AG20443 (cell line): ENCODE measurements at regions not wholly inside any gene's neighbourhood (a gene's known extent, or its start where the extent isn't known, plus 50 kb on each side); places are given as distances from the start of the nearest gene placed in this dataset.
"Not testable (repeated sequence)": the region's sequence is repeated elsewhere in the genome, so short reads cannot be mapped to it uniquely, and the experiment has no call there.

Experiments used
- DNase-seq: peaks from one replicate; pipeline ENCODE4 v3.0.0; 2012; ENCODE audit warnings: low spot score, mixed read lengths

DNA sequence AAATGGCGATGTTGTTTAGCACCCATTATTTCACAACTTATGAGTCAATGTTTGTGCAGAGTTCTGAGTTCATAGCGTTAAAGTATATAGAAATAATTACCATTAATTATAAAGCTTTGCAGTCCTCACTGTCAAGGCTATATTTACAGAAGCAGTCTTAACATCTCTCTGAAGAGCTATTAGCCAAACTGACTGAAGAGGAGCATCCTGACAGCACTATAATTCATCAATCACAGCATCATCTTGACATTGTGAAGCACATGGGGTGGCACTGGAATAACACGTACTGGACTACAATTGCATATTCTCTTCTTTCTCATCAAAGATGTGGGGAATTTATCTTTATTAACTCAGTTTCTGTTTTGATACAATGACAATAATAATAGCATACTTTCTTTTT is 260.6 kb upstream of the MME start:
- no peak for DNase-seq

DNA sequence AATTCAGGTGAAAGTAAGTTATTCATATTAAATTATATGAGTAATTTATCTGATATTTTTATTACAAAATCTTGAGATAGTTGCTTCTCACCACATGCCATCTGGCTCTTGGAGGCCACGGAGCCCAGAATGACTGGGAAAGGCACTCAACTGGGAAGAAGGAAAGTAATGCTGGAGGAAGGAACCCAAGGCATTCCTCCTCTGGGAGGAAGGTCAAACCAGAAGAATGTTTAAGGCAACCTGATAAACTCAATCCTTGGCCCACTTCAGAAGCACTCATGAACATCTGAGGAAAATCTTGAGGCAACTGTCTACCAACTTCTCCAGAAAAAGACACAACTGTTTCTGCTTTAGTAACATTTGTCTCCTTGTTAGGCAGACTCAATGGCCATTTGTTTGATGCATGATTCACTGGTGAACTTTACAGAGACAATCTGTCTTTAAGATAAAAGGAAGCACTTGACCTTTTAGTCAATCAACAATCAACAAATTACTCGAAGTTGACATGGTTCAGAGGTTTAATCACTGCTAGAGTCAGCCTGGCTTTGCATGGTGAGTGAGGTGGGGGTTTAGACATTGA is 261.4 kb upstream of the MME start:
- DNase-seq, result peak; percentile 27

DNA sequence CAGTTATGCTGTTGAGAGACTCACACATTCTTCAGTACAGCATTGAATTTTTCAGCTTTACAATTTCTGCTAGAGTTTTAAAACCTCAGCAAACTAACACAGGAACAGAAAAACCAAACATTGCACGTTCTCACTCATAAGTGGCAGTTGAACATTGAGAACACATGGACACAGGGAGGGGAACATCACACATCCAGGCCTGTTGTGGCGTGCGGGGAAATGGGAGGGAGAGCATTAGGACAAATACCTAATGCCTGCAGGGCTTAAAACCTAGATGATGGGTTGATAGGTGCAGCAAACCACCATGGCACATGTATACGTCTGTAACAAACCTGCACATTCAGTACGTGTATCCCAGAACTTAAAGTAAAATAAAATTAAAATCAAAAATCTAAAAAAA is 270.1 kb upstream of the MME start:
- DNase-seq, result not testable (repeated sequence)

DNA sequence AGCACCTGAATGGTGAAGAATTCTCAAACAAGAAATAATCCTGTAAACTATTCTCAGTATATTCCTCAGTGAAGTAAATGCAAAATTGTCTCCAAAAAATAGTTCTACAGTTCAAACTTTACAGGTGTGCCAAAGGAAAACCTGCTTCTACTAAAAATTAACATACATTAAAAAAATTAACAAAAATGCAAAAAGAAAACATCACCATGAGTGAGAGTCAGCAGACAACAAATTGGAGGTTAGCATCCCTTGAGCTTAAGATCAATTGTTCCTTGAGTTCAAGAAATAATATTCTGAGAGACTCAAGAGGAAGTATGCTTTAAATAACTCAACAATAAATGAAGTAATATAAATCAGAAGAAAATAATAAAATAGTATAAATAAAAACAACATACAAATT is 278.4 kb upstream of the MME start:
- DNase-seq, result no peak

DNA sequence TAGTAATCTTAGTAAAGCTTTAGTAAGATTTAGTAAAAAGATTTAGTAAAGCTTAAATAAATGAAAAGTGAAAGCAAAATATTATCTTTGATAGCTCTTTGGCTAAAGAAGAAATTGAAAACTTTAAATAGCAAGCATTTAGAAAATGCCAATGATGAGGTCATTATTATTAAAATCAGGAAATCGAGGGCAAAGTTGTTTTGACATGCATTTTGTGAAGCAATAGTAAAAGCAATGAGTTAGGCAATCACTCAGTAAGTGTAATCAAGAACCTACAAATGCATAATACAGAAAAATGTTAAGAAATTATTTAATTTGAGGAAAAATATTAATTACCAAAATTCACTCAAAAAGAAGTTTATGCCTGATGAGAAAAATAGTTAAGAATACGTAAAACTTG is 280.3 kb upstream of the MME start:
- no peak for DNase-seq

DNA sequence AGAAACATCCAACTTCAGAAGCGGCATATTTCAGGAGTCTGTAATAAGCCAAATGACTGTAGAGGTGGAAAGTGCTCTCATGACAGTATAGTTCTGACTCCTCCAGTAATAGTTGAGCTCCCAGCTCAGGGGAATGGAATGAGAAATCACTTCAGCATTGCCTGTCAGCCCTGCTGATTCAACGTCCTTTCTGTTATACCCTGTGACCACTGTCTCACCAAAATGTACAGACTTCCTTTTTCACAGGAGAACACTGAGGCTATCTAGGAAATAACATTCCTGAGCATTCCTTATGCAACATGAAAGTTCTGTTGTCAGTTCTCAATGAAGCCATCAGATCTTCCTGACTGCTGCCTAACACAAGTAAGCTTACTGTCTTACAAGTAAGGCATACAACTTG is 284.5 kb upstream of the MME start:
- DNase-seq, result peak; percentile 82

DNA sequence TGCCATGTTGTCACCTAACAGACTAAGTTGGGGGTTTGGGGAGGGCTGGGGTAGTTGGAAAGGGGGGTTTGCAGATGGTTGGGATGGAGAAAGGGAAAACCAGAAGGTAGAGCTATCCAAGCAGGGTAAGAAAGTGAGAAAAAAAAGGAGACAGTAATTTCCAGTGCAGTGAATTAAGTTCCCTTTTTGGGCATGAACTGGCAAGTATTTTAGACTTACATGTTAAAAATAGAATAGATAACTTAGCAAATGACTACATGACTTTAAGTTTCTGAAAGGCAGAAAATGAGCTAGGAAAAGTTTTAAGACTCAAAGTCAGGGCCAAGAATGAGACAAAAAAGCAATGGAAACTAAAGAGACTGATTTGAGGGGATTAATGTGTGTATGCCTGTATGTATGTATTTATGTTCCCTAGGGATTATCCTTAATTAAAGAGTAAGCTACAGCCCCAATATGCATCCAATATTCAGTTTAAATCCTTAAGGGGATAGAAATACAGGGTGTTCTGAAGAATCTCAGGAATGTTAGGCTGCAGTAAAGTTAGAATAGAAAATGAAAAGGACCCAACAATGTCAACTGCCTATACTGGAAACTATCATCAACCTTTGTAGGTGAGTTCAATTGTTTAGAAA is 285.2 kb upstream of the MME start:
- no peak for DNase-seq

DNA sequence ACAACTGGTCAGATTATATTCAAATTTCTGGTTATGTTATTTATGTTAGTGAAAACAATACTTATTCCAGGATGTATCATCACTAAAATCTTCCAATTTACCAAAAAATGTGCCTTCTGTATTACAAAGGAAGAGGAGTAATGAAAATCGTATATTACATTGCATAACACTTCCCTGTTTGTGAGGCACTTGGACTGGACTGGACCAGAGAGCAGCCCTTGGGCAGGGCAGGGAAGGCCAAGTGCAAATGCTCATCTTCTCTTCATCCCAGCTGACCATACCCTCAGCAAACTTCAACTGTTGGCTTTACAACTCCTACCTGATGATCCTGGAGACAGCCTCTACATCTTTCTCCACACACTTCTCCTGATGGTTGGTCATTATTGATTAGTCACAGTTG is 285.7 kb upstream of the MME start:
- peak; percentile 24 for DNase-seq

DNA sequence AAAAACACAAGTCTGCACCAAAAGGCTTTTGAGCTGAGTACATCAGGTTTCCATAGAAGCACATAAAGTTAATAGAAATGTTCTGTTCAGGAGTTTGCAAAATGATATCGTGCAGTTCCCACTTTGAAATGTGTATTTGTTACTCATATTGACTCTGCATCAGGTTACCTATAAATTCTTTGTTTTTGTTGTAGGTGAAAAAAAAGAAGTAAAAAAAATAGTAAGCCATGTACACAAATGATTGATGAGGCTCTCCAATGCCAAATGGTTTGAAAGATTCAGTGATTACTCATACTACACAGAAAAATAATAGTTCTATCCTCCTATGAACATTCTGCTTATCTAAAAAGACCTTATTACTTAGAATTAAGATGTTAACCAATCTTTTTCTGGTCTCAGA is 287.3 kb upstream of the MME start:
- DNase-seq, result no peak

DNA sequence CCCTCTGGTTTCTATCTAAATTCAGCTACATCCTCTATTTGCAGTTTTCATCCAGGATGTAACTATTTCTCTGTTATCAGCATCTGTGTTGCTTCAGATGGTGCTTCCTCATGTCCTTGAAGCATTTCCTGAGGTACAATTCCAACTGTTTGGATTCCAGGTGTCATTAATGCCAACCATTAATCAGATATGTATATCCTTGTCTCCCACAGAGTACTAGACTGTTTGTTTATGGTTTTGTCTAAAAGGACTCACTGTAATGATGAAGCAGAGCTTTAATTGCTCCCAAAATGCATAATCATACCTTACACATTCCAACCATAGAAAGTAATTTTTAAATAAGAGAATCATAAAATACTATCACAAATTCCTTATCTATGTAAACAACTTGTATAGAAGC is 288.5 kb upstream of the MME start:
- no peak for DNase-seq

DNA sequence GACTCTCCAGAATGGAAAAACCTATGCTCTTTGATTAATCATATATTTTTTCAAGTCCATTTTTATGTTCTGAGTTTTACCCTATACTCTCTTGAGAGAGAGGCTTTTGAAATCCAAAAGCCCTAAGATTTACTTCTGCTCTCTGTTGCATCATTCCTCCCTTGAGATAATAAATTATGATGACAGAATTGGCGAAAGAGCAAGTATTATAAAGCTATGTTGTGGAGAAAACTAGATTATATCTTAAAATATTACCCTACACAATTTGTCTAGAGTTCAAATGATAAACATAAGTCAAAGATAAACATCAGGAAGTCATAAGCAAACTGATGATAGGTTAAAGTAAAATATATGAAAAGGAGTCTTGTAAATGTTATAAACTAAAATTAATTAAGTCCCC is 293.4 kb upstream of the MME start:
- DNase-seq, result no peak

DNA sequence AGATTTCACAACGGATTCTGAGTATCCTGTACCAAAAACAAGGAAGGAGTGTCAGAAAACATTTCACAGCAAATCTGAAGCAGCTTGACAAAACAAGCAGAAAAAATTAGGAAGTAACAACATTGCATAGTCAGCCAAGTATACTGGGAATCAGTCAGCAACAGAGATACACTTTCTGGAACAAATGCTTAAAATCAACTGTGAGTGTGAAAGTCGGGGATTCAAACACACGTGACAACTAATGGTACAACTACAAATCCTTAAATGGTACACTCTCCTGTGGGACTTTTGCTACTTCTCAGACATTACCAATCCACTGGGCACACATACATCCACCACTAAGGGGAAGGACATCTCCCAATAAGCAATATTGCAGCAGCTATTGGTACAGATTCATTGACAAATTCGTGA is 296.6 kb upstream of the MME start:
- DNase-seq, result no peak

DNA sequence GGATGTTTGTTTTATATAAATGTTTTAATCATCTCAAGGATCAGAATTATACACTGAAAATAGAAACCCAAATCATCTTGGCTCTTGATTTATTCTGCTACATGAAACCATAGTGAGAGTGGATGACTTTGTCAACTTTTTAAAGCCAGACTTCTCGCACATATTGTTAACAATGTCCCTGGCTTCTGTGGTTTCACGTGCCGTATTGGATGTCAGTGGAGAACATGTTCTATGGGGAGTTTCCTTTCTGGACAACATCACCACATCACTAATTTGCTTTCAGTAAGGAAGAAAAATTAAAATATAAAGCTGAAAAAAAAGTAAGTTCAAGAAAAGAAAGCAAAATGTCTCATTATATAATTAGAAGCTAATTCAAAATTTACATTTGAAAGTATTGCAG is 297.1 kb upstream of the MME start:
- DNase-seq, result no peak

DNA sequence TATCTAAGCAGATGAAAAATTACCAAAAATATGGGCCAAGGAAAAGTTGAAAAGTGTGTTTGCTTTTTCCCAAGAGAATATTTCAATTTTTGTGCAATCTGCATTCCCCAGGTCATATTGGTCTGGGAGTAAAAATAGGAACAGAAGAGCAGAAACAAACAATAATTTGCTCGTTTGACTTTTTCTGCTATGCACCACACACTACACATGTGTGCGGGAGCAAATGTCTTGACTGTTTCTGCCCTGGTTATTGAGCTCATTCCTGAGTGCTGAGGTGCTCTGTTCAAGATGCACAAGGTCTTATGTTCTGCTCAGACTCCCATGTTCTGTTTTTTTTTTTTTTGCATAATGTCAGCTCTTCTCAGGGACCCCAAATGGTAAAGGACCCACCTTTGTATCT is 298.0 kb upstream of the MME start:
- DNase-seq, result no peak

DNA sequence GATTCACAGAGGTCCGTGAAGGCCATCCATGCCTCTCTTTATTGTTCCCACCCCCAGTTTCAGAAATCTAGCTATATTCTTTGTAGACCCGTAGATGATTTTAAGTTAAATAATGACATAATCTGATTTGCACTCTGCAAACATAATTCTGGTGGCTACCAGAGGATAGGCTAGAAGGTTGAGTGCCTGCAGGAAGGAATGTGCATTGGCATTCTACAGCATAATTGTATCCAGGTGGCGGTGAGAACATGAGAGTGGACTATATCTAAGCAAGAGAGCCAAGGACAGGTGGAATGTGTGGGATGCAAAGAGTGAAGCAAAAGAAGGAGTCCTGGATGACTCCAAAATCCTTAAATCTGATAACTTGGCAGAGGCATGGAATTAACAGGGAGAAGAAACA is 298.5 kb upstream of the MME start:
- DNase-seq, result no peak

DNA sequence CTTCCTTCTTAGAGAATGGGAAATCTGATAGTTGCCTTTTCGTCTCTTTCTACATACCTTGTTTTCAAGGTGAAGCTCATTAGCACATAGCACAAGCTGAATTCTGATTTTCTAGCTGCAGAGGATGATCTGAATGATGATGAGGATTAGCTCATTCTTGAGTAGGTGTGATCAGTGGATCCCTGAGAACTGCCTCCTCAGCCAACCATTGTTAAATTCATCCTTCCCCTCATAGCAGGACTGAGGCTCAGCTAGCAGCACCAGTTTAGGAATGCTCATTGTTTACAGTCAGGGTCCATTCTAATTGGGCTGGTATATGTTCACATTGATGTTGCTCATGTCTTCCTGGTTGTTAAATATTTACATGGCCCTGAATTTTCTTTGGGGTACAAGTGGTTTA is 299.9 kb upstream of the MME start:
- DNase-seq, result no peak

DNA sequence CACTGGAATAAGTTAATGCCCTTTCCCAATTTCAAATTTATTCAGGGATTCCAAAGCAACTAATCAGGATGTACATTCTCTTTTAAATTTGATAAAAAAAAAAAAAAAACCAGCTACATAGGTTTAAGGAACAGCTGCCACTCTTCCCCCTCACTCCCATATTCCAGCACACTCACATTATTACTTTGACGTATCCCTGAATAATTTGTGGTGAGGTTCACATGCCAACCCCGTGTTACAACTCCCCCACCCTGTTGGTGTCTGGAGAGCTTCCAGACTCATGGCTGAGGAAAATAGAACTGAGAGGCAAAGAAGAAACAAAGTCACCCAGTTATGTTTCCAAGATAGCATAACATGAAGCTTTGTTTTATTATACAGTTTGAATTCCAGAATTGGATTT is 300.5 kb upstream of the MME start:
- peak; percentile 68 for DNase-seq

DNA sequence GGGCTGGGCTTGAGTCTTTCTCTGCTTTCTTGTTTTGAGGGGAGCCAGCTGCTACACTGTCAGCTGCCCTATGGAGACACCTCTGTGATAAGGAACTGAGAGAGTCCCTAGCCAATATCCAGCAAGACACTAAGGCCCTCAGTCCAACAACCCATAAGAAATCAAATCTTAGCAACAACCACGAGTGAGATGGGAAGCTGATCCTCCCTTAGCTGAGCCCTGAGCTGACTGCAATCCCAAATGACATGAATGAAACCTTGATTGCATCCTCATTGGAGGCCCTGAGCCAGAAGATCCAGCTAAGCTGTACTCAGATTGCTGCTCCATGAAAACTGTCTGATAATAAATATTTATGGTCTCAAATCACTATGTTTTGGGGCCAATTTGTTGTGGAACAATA is 302.1 kb upstream of the MME start:
- no peak for DNase-seq

DNA sequence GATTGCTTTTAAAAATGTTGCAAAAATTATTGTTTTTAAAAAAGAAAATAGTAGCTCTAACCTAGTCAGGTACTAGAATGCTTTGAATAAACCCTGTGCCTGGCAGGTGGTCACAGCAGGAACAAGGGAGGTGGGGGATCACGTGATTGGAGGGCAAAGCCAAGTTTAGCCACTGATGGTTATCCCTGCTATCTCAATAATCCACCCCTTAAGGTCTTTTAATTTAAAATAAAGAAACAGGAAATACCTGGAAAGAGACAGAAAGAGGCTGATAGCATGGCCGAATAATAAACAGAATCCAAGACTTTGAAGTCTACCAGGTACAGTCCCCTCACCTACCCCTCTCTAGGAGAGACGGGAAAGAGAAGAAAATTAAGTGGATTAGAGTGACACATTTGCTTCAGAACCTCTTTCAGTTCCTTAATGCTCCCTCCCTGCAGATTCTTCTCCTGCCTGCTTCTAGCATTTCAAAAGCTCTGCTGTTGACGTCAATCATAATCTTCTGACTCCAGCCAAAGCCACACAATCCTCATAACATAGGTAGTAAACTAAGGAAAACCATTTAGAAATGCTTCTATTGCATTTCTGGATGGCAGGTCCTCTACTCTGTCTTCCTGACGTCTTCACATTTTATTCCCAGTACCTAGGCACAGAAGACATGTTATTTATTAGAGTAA is 303.4 kb upstream of the MME start:
- no peak for DNase-seq

DNA sequence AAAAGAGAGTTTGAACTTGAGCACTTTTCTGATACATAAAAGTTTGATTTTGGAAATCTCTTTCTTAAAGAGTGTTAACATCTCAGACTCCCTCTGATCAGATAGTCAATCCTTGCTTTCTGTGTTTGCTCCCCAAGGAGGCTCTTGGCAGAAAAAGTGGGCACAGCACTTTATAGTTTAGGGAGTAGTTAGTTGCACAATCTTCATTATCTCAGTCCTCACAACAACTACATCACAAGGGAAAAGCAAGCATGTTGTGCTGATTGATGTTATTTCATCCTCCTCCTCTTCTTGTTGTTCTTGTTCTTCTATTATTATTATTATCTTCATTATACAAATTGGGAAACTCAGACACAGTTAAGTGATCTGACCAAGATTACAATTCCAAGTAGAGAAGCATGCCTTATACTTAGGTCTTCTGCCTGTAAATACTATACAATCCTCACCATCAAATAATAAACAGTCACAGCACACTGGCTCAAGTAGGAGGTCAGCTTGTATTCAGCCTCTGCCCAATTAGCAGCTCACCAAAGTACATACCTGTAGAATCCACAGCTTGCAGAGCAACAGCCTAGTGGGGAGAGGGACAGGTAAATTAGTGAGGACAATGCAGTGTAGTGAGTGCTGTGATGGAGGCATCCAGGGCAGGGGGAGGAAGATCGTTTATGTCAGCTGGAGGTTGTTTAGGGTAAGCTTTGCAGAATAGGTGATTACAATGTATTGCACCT is 304.1 kb upstream of the MME start:
- DNase-seq, result no peak

DNA sequence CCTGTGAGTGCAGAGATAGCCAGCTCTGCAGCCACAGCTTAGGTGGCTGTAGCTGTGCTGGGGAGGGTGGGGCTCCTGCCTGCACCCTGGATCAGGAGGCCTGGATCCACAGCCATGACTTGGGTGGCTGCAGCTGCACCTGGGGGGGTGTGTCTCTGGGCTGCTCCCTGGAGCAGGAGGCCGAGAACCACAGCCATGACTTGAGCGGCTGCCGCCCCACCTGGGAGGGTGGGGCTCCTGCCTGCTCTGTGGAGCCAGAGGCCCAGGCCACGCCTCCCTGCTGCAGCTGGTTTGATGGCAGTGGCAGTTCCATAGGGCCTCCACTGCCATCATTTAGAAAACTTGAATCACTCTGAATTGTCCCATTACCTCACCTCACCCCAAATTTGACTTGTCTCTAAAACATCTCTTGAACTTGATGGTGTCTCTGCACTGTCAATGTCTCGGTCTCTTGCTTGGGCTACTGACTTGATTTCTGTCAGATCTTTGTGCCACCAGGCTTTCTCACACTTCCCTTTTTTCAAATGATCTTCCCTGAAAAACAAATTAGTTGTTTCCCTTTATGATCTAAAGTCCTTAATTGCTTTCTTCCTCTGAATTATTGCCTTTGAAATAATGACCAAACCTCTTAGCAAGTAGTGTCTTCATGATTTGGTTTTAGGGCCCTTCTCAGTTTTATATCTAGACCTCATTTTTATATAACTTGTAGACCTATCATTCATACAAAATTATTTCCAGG is 313.2 kb upstream of the MME start:
- no peak for DNase-seq

DNA sequence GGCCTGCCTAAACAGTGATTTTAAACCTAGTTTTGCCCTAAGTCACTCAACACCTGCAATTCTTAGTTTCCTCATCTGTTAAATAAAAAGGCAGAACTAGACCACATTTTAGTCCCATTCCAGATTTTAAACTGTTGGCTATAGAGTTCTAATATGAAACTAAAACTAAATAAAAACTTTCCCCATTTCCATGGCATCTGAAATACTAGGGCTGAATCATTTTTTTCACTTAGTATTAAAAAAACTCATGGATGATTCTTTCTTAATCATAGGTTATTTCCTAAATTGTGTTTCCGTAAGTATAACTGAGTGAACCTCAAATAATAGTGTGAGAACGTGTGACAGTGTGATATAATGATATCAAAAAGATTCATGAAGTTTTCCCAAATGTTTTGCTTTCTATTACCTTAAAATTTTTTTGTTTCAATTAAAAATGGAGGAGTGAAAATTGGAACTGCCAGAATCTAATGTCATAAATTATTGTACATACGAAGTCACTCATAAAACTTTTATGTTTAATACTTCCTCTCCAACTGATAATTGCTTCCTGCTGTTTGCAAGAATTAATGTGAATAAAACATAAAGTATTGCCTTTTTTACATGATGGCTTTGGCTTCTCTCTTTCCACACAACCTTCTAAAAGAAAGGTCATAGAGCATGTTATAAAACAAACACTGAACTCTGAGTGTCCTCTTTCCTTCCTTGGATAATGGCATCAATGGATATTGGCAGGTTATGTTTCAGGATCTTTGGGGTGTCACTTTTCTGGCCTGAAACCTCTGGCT is 315.1 kb upstream of the MME start:
- DNase-seq, result no peak
